Glomerular endothelial cell (primary cell): ENCODE measurements at regions not wholly inside any gene's neighbourhood (a gene's known extent, or its start where the extent isn't known, plus 50 kb on each side); places are given as distances from the start of the nearest gene placed in this dataset.

Experiments used
- DNase-seq: peaks from one replicate; pipeline ENCODE4 v3.0.0-alpha.2; 2011; ENCODE audit warnings: low read depth, low spot score; ENCODE audit errors: extremely low read depth

DNA sequence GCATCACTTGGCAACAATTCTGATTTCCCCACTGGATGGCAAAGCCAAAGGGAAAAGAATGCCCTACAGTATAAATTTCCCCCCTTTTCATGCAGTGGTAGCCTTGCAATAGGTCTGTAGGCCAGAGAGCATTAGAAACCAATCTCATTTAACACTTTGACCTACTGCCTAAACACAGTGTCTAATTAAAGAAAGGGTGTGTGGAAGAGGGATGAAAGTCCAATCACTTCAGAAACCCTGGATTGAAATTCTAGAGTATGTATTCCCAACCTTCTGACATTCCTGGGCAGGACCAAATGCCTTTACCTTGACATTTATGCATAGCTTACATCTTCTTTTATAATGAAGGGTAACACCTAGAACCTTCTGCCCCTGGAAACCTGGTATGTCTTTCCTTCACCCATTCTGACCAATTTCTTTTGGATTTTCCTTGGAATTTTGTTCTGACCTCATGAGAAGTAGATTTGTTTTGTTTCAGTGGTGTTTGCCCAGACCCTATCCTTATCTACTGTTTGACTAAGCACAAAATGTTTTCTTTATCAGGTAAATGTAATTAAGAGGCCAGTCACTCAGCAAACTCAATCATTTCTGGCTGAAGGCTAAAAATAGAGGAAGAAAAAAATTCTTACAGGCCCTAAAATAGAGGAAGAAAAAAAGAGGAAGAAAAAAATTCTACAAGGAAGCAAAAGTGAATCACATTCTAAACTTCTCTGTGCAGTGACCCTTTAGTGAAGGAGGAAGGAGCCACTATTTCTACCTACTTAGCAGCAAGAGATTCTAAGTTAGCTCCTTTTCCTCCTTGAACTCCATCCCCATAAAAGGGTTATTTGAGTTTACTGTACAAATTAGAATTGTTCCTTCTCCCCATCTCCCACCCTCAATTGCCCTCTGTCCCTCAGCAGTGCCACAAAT lies 129.5 kb upstream of the DSCAM start:
- DNase-seq, result no peak

DNA sequence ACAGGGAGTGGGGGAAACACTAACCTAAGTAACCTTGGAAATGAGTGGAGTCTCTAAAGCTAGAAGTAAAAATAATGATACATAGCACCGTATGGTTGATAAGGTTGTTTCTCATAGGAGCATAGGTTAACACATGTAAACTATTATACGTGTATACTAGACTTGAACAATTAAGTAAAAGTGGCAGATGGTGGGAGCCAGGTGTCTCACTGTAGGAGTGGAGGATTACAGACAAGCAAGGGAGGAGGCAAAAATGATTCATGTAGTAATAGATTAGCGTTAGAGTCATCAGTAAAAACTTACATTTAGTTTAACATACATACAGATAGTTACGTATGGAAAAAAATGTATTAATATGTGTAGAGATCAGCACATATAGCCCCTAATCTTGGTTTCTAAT lies 138.4 kb upstream of the DSCAM start:
- no peak for DNase-seq

GRCh38 chr21:40990366-40990765 lies 143.4 kb upstream of the DSCAM start:
- no peak for DNase-seq

- DNase-seq, result no peak
Observed at GRCh38 chr21:40997831-40998230, 150.9 kb upstream of the DSCAM start.

DNA sequence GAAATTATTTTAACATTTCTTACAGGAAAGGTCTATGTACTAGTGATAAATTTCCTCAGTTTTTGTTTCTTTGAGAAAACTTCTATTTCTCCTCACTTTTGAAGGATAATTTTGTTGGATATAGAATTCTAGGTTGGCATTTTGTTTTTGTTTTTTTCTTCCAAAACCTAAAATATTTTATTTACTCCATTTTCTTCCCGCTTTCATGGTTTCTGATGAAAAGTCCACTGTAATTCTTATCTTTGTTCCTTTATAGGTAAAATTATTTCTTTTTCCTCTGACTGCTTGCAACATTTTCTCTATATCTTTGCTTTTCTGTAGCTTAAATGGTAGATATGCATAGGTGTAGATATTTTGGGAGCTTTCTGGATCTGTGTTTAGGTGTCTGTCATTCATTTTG lies 153.9 kb upstream of the DSCAM start:
- DNase-seq, result no peak

- DNase-seq, result no peak
Observed at GRCh38 chr21:41006636-41007035, 159.7 kb upstream of the DSCAM start.

DNA sequence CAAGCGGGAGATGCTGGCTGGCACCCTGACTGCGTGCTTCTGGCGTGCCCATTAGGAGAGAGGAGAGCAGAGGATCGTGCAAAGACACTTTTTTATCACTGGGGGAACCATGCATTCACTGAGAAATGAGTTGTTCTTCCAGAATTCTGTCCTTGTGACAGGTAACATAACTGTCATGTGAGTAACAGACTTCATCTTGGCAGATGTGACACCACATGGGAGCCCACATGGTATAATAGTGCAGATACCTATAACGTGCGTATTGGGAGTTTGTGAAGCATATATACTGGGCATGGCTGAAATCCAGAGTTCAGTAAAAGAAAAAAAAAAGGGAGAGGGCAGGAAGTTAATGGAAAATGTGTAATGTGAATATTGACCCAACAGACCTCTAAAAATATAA lies 159.6 kb upstream of the BACE2 start:
- DNase-seq, result no peak

DNA sequence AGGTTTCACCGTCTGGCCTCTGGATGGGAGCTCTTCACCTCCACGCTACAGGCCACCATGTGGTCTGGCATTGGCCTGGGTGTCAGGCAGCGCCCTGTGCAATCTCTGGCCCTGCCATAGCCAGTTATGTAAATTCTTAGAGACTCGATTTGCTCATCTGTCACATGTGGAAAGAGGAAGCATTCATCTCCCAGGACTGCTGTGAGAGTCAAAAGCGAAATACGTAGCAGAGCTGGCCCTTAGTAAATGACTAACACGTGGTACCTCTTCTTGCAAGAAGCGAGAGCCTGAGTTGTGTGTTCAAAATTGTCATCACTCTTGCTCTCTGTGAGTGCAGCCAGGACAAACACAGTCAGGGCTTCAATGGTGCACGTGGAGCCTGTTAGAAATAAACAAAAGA lies 159.0 kb upstream of the BACE2 start:
- DNase-seq, result no peak

- DNase-seq, result no peak
Observed at GRCh38 chr21:41009398-41010100, 158.4 kb upstream of the BACE2 start.

DNA sequence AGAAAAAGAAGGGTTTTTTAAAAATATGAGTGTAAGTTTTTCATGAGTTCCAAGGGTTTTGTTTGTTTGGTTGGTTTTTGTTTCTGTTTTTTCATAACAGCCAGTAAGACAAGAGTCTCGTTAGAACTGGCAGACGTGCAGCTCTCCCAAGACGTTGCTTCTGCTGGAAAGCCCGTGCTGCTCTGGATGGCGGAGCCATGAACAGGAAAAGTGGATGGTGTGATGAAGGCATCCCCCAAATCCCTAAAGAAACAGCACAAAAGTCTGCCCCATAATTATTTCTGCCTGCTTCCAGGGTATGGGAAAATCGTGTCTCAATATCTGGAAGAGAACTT lies 157.9 kb upstream of the BACE2 start:
- no peak for DNase-seq

DNA sequence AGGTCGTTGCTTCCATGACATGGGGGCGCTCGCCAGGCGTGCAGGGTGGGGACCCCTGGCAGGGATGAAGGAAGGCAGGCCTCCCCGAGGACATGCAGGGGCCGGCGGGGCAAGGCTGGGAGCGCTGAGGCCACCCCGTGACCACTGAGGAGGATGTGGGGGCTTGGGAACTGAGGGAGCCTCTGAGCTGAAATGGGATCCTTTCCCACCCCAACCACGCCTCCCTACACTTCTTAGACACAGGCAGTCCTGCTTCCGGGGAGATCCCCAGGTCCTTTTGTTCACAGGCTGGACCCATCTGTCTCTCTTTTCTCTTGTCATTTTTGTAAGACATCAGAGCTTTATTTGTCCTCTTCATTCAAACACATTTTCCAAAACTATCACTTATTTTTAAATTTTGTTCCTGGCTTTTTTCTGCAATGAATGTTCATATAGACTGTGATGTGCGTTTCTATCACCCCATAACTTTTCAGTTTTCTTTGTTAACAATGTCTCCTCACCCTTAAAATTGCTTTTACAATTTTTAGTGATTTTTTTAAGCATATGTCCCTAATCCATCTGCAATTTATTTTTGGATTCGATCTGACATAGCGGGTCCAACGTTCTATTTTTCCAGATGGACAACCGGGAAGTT lies 156.7 kb upstream of the BACE2 start:
- DNase-seq, result no peak

- DNase-seq, result no peak
Observed at GRCh38 chr21:41011951-41012366, 156.0 kb upstream of the BACE2 start.

DNA sequence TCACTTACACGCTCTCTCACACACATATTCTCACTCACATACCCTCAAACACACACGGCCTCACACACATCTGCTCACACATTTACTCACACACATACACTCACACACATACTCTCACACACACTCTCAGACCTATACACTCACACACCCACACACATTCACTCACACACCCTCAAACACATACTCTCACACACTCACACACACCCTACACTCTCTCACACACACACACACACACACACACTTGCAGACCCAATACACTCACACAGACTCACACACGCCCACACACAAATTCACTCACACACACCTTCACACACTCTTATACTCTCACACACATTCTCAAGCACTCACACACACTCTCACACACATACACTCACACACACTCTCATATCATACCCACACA lies 155.5 kb upstream of the BACE2 start:
- no peak for DNase-seq

DNA sequence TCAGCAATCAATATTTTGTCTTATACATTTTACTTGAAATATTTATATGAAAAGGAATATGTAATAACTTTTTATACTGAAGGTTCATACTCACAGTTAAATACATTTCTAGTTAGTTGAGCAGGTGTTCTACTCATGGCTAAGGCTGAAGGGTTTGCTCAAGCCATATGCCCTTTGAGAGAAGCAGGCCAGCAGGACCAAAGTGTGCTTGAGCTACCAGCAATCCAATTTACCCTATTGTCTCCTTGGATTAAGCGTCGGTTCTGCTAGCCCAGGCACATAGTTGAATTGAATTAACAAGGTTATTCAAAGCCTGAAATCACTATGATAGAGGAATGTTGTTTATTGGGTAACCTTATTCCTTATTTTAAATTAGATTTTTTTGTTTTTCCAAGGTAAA lies 151.5 kb upstream of the BACE2 start:
- no peak for DNase-seq

DNA sequence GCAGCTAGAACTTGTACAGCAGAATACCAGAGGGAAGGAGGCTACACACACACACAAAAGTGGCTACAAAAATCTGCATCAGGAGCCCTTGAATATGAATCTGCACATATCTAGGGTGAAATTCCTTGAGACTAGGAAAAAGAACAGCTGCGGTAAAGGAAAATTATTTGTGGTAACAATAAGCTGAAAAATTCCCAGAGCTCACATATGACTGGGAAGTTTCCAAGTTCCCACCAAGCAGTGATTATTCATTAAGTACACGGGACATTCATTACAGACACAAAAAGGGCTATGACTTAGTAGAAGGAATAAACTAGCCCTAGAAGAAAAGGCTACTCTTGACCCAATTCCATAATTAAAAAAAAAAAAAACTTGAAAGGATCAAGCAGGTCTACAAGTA lies 149.5 kb upstream of the BACE2 start:
- no peak for DNase-seq

DNA sequence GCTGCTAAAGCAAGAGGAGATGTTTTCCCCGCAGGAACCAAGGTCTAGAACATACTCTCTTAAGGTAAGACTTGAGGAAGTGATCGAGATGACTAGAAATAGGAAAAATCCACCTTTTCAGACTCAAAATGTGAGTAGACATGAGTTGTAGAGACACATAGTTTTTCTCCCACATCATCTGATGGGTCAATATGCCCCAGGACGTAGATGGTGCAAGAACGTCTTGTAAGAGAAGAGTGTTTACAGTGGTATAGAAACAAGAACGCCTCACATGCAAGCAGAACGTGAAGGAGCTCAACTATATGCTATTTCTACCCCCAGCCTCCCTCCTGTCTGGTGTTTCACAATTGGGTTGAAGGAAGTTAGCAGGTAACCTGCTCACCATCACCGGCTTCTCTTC lies 144.0 kb upstream of the BACE2 start:
- no peak for DNase-seq

- DNase-seq, result no peak
Observed at GRCh38 chr21:41024341-41024740, 143.6 kb upstream of the BACE2 start.

DNA sequence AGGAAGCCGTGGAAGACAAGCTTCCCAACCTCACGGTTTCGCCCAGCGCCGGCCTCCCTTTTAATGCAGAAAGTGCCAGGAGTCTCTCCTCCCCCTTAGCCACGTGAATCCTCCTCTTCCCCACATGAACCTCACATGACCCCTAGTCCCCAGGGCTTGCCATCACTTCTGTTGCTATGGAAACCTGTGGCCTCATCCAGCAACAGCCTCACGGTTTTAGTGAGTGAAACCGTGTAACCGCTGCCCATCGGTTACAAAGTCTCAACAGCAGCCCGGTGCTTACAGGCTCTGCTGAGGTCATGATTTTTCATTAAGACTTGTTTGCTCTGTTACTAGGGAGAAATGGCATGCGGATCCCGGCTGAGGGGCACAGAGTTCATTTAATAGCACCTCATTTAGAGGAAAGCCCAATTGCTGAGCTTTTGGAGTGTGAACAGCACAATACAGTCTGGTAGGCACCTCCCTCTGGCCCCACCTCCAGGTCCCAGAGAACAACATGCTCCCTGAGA lies 143.2 kb upstream of the BACE2 start:
- DNase-seq, result no peak

- DNase-seq, result no peak
Observed at GRCh38 chr21:41029571-41029970, 138.4 kb upstream of the BACE2 start.

DNA sequence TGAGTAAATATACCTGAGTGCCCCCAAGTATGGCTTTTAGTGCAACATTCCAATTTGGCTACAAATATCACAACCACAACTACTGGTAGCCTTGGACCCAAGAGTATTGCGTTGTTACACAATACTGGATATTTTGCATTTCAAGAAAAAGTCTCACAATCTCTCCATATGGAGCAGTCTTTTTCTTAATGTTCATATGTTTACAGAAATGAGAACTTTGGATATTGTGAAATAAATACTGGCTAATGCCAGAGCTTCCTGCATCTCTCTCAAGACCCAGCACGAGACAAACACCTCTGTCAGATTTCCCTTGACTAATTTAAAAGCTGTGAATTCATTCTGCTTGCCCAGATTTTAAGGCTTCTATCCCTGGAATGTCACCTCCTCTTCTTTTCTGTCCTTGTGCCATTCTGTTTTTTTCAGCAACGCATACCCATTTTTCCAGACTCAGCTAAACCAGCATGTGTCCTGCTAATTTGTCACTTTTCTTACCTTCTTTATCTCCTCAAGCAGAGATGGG lies 136.2 kb upstream of the BACE2 start:
- no peak for DNase-seq

DNA sequence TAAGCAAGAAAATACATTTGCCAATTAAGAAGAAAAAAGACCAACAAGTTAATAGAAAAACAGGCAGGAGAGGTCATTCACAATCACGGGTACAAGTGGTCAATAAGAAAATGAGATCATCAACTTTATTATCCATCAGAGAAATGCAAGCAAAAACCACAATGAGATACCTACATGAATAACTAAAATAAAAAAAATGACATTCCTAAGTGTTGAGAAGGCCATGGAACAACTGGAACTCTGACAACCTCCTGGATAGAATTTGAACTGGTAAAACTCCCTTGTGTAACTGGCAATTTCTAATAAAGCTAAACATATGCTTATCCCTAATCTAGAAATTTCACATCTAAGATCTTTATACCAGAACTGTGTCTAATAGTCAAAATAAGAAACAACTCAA lies 135.4 kb upstream of the BACE2 start:
- no peak for DNase-seq
